ENCODE measurements at regions not wholly inside any gene's neighbourhood (a gene's known extent, or its start where the extent isn't known, plus 50 kb on each side); places are given as distances from the start of the nearest gene placed in this dataset.
"Not testable (repeated sequence)": the region's sequence is repeated elsewhere in the genome, so short reads cannot be mapped to it uniquely, and the experiment has no call there.

GRCh38 chr22:23433127-23434005 lies 146.7 kb downstream of the IGLL1 start (continued):
- TF ChIP-seq, protein P1, sequence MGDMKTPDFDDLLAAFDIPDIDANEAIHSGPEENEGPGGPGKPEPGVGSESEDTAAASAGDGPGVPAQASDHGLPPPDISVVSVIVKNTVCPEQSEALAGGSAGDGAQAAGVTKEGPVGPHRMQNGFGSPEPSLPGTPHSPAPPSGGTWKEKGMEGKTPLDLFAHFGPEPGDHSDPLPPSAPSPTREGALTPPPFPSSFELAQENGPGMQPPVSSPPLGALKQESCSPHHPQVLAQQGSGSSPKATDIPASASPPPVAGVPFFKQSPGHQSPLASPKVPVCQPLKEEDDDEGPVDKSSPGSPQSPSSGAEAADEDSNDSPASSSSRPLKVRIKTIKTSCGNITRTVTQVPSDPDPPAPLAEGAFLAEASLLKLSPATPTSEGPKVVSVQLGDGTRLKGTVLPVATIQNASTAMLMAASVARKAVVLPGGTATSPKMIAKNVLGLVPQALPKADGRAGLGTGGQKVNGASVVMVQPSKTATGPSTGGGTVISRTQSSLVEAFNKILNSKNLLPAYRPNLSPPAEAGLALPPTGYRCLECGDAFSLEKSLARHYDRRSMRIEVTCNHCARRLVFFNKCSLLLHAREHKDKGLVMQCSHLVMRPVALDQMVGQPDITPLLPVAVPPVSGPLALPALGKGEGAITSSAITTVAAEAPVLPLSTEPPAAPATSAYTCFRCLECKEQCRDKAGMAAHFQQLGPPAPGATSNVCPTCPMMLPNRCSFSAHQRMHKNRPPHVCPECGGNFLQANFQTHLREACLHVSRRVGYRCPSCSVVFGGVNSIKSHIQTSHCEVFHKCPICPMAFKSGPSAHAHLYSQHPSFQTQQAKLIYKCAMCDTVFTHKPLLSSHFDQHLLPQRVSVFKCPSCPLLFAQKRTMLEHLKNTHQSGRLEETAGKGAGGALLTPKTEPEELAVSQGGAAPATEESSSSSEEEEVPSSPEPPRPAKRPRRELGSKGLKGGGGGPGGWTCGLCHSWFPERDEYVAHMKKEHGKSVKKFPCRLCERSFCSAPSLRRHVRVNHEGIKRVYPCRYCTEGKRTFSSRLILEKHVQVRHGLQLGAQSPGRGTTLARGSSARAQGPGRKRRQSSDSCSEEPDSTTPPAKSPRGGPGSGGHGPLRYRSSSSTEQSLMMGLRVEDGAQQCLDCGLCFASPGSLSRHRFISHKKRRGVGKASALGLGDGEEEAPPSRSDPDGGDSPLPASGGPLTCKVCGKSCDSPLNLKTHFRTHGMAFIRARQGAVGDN (CRISPR knock-in tag; IDR thresholded peaks at IDR 0.05) = peak; percentile 87
- TF ChIP-seq, protein P2, sequence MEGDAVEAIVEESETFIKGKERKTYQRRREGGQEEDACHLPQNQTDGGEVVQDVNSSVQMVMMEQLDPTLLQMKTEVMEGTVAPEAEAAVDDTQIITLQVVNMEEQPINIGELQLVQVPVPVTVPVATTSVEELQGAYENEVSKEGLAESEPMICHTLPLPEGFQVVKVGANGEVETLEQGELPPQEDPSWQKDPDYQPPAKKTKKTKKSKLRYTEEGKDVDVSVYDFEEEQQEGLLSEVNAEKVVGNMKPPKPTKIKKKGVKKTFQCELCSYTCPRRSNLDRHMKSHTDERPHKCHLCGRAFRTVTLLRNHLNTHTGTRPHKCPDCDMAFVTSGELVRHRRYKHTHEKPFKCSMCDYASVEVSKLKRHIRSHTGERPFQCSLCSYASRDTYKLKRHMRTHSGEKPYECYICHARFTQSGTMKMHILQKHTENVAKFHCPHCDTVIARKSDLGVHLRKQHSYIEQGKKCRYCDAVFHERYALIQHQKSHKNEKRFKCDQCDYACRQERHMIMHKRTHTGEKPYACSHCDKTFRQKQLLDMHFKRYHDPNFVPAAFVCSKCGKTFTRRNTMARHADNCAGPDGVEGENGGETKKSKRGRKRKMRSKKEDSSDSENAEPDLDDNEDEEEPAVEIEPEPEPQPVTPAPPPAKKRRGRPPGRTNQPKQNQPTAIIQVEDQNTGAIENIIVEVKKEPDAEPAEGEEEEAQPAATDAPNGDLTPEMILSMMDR (CRISPR knock-in tag; IDR thresholded peaks at IDR 0.05) = peak; percentile 84
- TF ChIP-seq ZNF350 (CRISPR knock-in tag; IDR thresholded peaks at IDR 0.05; ENCODE audit: borderline replicate concordance, low read depth) = peak; percentile 23; the same call in 1 of the 2 replicates
- 0 out of 2 replicates have a peak, but pooled peaks have one; percentile 20 for TF ChIP-seq CSRNP1 (CRISPR knock-in tag; IDR thresholded peaks at IDR 0.05)
- TF ChIP-seq ZNF780A (CRISPR knock-in tag; IDR thresholded peaks at IDR 0.05) = 0 out of 2 replicates have a peak, but pooled peaks have one; percentile 57
- TF ChIP-seq ZNF564 (CRISPR knock-in tag; IDR thresholded peaks at IDR 0.05) = 0 out of 2 replicates have a peak, but pooled peaks have one; percentile 26
- TF ChIP-seq FOXA1 (IDR thresholded peaks at IDR 0.05) = not testable (repeated sequence)
- TF ChIP-seq FOXA1 (CRISPR knock-in tag; IDR thresholded peaks at IDR 0.05) = peak; percentile 77
- TF ChIP-seq HNRNPLL (IDR thresholded peaks at IDR 0.05; ENCODE audit: low read depth, low read length, poor library complexity, severe bottlenecking) = peak; percentile 37
- TF ChIP-seq, protein P3, sequence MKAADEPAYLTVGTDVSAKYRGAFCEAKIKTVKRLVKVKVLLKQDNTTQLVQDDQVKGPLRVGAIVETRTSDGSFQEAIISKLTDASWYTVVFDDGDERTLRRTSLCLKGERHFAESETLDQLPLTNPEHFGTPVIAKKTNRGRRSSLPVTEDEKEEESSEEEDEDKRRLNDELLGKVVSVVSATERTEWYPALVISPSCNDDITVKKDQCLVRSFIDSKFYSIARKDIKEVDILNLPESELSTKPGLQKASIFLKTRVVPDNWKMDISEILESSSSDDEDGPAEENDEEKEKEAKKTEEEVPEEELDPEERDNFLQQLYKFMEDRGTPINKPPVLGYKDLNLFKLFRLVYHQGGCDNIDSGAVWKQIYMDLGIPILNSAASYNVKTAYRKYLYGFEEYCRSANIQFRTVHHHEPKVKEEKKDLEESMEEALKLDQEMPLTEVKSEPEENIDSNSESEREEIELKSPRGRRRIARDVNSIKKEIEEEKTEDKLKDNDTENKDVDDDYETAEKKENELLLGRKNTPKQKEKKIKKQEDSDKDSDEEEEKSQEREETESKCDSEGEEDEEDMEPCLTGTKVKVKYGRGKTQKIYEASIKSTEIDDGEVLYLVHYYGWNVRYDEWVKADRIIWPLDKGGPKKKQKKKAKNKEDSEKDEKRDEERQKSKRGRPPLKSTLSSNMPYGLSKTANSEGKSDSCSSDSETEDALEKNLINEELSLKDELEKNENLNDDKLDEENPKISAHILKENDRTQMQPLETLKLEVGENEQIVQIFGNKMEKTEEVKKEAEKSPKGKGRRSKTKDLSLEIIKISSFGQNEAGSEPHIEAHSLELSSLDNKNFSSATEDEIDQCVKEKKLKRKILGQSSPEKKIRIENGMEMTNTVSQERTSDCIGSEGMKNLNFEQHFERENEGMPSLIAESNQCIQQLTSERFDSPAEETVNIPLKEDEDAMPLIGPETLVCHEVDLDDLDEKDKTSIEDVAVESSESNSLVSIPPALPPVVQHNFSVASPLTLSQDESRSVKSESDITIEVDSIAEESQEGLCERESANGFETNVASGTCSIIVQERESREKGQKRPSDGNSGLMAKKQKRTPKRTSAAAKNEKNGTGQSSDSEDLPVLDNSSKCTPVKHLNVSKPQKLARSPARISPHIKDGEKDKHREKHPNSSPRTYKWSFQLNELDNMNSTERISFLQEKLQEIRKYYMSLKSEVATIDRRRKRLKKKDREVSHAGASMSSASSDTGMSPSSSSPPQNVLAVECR (CRISPR knock-in tag; IDR thresholded peaks at IDR 0.05; ENCODE audit: borderline replicate concordance) = peak; percentile 42; the same call in 1 of the 2 replicates
- TF ChIP-seq ZNF143 (CRISPR knock-in tag; IDR thresholded peaks at IDR 0.05) = 0 out of 2 replicates have a peak, but pooled peaks have one; percentile 18
- TF ChIP-seq MED1 (CRISPR knock-in tag; IDR thresholded peaks at IDR 0.05) = peak; percentile 33; the same call in 1 of the 2 replicates
- peak; percentile 52 for TF ChIP-seq TBX2 (CRISPR knock-in tag; IDR thresholded peaks at IDR 0.05; ENCODE audit: borderline replicate concordance)
- TF ChIP-seq, protein P4, sequence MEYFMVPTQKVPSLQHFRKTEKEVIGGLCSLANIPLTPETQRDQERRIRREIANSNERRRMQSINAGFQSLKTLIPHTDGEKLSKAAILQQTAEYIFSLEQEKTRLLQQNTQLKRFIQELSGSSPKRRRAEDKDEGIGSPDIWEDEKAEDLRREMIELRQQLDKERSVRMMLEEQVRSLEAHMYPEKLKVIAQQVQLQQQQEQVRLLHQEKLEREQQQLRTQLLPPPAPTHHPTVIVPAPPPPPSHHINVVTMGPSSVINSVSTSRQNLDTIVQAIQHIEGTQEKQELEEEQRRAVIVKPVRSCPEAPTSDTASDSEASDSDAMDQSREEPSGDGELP (IDR thresholded peaks at IDR 0.05; ENCODE audit: borderline replicate concordance, low read depth) = peak; percentile 59; the same call in 1 of the 2 replicates
- 0 out of 2 replicates have a peak, but pooled peaks have one; percentile 5 for TF ChIP-seq RAD21 (CRISPR knock-in tag; IDR thresholded peaks at IDR 0.05)
